H1 (cell line): ENCODE measurements at regions not wholly inside any gene's neighbourhood (a gene's known extent, or its start where the extent isn't known, plus 50 kb on each side); places are given as distances from the start of the nearest gene placed in this dataset.

Experiments used
- CTCF ChIA-PET: fragments of 300-600 bp; sonication (Branson Sonifier 250); formaldehyde crosslinking; loops from one replicate; lab custom pipeline; 2021; ENCODE audit not compliant: partially characterized antibody; lab: Charles Lee
- POLR2A ChIA-PET: fragments of 300-600 bp; sonication (Branson Sonifier 250); formaldehyde crosslinking; loops from one replicate; lab custom pipeline; 2021; ENCODE audit warnings: inconsistent platforms; ENCODE audit not compliant: partially characterized antibody; lab: Charles Lee
- DNase-seq, 2 experiments: peaks; one replicate each; pipeline versions ENCODE4 v3.0.0 to v3.0.0-alpha.2; 2010 to 2022; ENCODE audit warnings: low spot score in 2 of 2, low read depth in 1 of 2, mixed read lengths in 1 of 2
- FAIRE-seq: peaks from 2 replicates; lab custom pipeline; 2011; peaks lifted over from hg19 to GRCh38; lab: Jason Lieb, UNC
- H2AFZ ChIP-seq: 2 replicates; pipeline ENCODE4 v1.8.1; 2012; ENCODE audit warnings: low read length, inconsistent platforms
- H2AK5ac ChIP-seq: 2 replicates; pipeline ENCODE4 v1.6.1; 2013; ENCODE audit warnings: low read depth, low read length
- H2BK120ac ChIP-seq: replicated peaks from 2 replicates; pipeline ENCODE3; 2013; ENCODE audit warnings: low read depth, low read length, inconsistent platforms
- H2BK12ac ChIP-seq: 2 replicates; pipeline ENCODE4 v1.6.1; 2013; ENCODE audit warnings: low read depth, low read length
- H2BK15ac ChIP-seq: 2 replicates; pipeline ENCODE4 v1.6.1; 2013; ENCODE audit warnings: low read length
- H2BK20ac ChIP-seq: 2 replicates; pipeline ENCODE4 v1.6.1; 2013; ENCODE audit warnings: low read length
- H2BK5ac ChIP-seq: 2 replicates; pipeline ENCODE4 v1.6.1; 2013; ENCODE audit warnings: low read depth, low read length
- H3K14ac ChIP-seq: 2 replicates; pipeline ENCODE4 v1.6.1; 2013; ENCODE audit warnings: inconsistent platforms; ENCODE audit not compliant: insufficient read length
- H3K18ac ChIP-seq: 2 replicates; pipeline ENCODE4 v1.6.1; 2013; ENCODE audit warnings: low read length; ENCODE audit errors: extremely low read depth
- H3K23ac ChIP-seq: 2 replicates; pipeline ENCODE4 v1.6.1; 2013; ENCODE audit warnings: inconsistent platforms; ENCODE audit not compliant: insufficient read length
- H3K23me2 ChIP-seq: 2 replicates; pipeline ENCODE4 v1.6.1; 2013; ENCODE audit warnings: low read depth, low read length
- H3K27ac ChIP-seq: 2 replicates; pipeline ENCODE4 v1.6.1; 2011; ENCODE audit warnings: low read depth, low read length, inconsistent platforms
- H3K27me3 ChIP-seq, 4 experiments: replicated peaks in 1 of 4; 1 replicate in 1 of 4; 2 replicates in 3 of 4; pipeline versions ENCODE4 v1.6.1 to v1.8.1; 2011 to 2013; ENCODE audit warnings: low read length in 3 of 4, mild to moderate bottlenecking in 3 of 4, inconsistent platforms in 2 of 4, mixed read lengths in 2 of 4, moderate library complexity in 1 of 4; ENCODE audit not compliant: control insufficient read depth in 3 of 4, insufficient read depth in 3 of 4; ENCODE audit errors: extremely low read depth in 1 of 4
- H3K36me3 ChIP-seq, 4 experiments: 2 replicates each; pipeline versions ENCODE4 v1.6.1 to v1.8.1; 2011 to 2013; ENCODE audit warnings: mild to moderate bottlenecking in 4 of 4, low read length in 3 of 4, moderate library complexity in 2 of 4, control low read depth in 1 of 4, inconsistent platforms in 1 of 4; ENCODE audit not compliant: insufficient read depth in 4 of 4, control insufficient read depth in 2 of 4
- H3K4ac ChIP-seq: replicated peaks from 2 replicates; pipeline ENCODE3; 2013; ENCODE audit warnings: low read length, low read depth, mixed read lengths, inconsistent platforms; ENCODE audit not compliant: insufficient read length
- H3K4me1 ChIP-seq, 4 experiments: replicated peaks in 1 of 4; 1 replicate in 1 of 4; 2 replicates in 3 of 4; pipeline versions ENCODE4 v1.6.1 to v1.8.1; 2011 to 2013; ENCODE audit warnings: low read length in 3 of 4, inconsistent platforms in 2 of 4, mixed read lengths in 1 of 4; ENCODE audit not compliant: insufficient read depth in 4 of 4, control insufficient read depth in 3 of 4
- H3K4me2 ChIP-seq, 2 experiments: 2 replicates each; pipeline versions ENCODE4 v1.6.1 to v1.8.1; 2011 to 2013; ENCODE audit warnings: low read depth in 2 of 2, low read length in 2 of 2, control low read depth in 1 of 2, inconsistent platforms in 1 of 2, mild to moderate bottlenecking in 1 of 2; ENCODE audit not compliant: insufficient read depth in 1 of 2
- H3K4me3 ChIP-seq, 4 experiments: fragments of 200-600, 300-600 bp in 1 of 4; sonication (generic), shearing (Covaris generic), sonication (Bioruptor Twin) in 1 of 4; 2 replicates each; pipeline versions ENCODE4 v1.5.1 to v1.8.1; 2011 to 2016; ENCODE audit warnings: low read length in 4 of 4, low read depth in 3 of 4, control low read depth in 2 of 4, inconsistent platforms in 2 of 4, mild to moderate bottlenecking in 2 of 4, mixed read lengths in 1 of 4, moderate library complexity in 1 of 4; ENCODE audit not compliant: insufficient read depth in 2 of 4; ENCODE audit errors: extremely low read depth in 1 of 4
- H3K56ac ChIP-seq: replicated peaks from 2 replicates; pipeline ENCODE3; 2013; ENCODE audit warnings: low read depth, mild to moderate bottlenecking, mixed read lengths, low read length, inconsistent platforms; ENCODE audit not compliant: insufficient read length
- H3K79me1 ChIP-seq: 2 replicates; pipeline ENCODE4 v1.6.1; 2013; ENCODE audit warnings: low read depth, low read length, control low read depth
- H3K79me2 ChIP-seq, 2 experiments: 2 replicates each; pipeline versions ENCODE4 v1.6.1 to v1.8.1; 2012 to 2013; ENCODE audit warnings: low read length in 2 of 2, mild to moderate bottlenecking in 2 of 2, inconsistent platforms in 1 of 2; ENCODE audit not compliant: insufficient read depth in 2 of 2, control insufficient read depth in 1 of 2
- H3K9ac ChIP-seq, 4 experiments: replicated peaks in 1 of 4; 1 replicate in 1 of 4; 2 replicates in 3 of 4; pipeline versions ENCODE4 v1.6.1 to v1.8.1; 2011 to 2013; ENCODE audit warnings: low read depth in 3 of 4, low read length in 3 of 4, control low read depth in 2 of 4, mild to moderate bottlenecking in 2 of 4, moderate library complexity in 2 of 4, inconsistent platforms in 1 of 4; ENCODE audit errors: extremely low read depth in 1 of 4
- H3K9me3 ChIP-seq, 2 experiments: 2 replicates each; pipeline versions ENCODE4 v1.6.1 to v1.8.1; 2012 to 2013; ENCODE audit warnings: mild to moderate bottlenecking in 2 of 2, moderate library complexity in 2 of 2, control low read depth in 1 of 2, inconsistent platforms in 1 of 2, low read depth in 1 of 2, low read length in 1 of 2, mixed read lengths in 1 of 2; ENCODE audit not compliant: insufficient read depth in 2 of 2
- H4K20me1 ChIP-seq, 2 experiments: replicated peaks in 1 of 2; 2 replicates each; pipeline versions ENCODE3 to v1.8.1; 2011 to 2013; ENCODE audit warnings: inconsistent platforms in 2 of 2, low read length in 2 of 2, mild to moderate bottlenecking in 1 of 2; ENCODE audit not compliant: insufficient read depth in 2 of 2, control insufficient read depth in 1 of 2
- H4K5ac ChIP-seq: 2 replicates; pipeline ENCODE4 v1.6.1; 2013; ENCODE audit warnings: low read length, low read depth, mixed read lengths, inconsistent platforms; ENCODE audit not compliant: insufficient read length
- H4K8ac ChIP-seq: 2 replicates; pipeline ENCODE4 v1.8.0; 2013; ENCODE audit warnings: mild to moderate bottlenecking, moderate library complexity, low read length, inconsistent platforms; ENCODE audit not compliant: insufficient read depth; ENCODE audit errors: extremely low read depth
- H4K91ac ChIP-seq: replicated peaks from 2 replicates; pipeline ENCODE3; 2013; ENCODE audit warnings: low read length, mixed read lengths, inconsistent platforms; ENCODE audit not compliant: insufficient read length
- BACH1 ChIP-seq: IDR thresholded peaks from 2 replicates; pipeline ENCODE4 v1.6.1; 2012; ENCODE audit warnings: low read length, improper control_type of control experiment
- CBX8 ChIP-seq: fragments of 300-800, 300-1000 bp; sonication (generic); IDR thresholded peaks from 2 replicates; pipeline ENCODE4 v1.7.1; 2016; ENCODE audit warnings: low read depth, low read length, borderline replicate concordance
- CHD1 ChIP-seq: IDR thresholded peaks from 2 replicates; pipeline ENCODE4 v1.6.1; 2012; ENCODE audit warnings: low read depth, low read length, improper control_type of control experiment
- CREB1 ChIP-seq: IDR thresholded peaks from 2 replicates; pipeline ENCODE4 v1.6.1; 2012; ENCODE audit warnings: inconsistent platforms
- CTBP2 ChIP-seq: IDR thresholded peaks from 2 replicates; pipeline ENCODE4 v1.7.0; 2011; ENCODE audit warnings: borderline replicate concordance, mild to moderate bottlenecking, moderate library complexity, mixed read lengths, low read length; ENCODE audit not compliant: insufficient read depth, insufficient read length
- HDAC2 ChIP-seq, 2 experiments: fragments of 300-600 bp in 1 of 2; sonication (generic) in 1 of 2; IDR thresholded peaks; 2 replicates each; pipeline ENCODE4 v1.6.1; 2011 to 2012; ENCODE audit warnings: low read depth in 2 of 2, low read length in 2 of 2, mild to moderate bottlenecking in 2 of 2, moderate library complexity in 2 of 2, borderline replicate concordance in 1 of 2, inconsistent platforms in 1 of 2
- HDAC6 ChIP-seq: IDR thresholded peaks from one replicate; pipeline ENCODE4 v1.7.1; 2012; ENCODE audit warnings: low read depth, mild to moderate bottlenecking, inconsistent platforms, low read length, moderate library complexity
- KDM1A ChIP-seq: fragments of 200-600, 300-600 bp; sonication (generic); IDR thresholded peaks from 2 replicates; pipeline ENCODE4 v1.7.1; 2016; ENCODE audit warnings: mild to moderate bottlenecking, low read length, borderline replicate concordance
- NANOG ChIP-seq: IDR thresholded peaks from 2 replicates; pipeline ENCODE4 v1.6.1; 2011; ENCODE audit warnings: low read length, low read depth, mild to moderate bottlenecking, inconsistent platforms; ENCODE audit not compliant: insufficient read depth, poor library complexity, severe bottlenecking
- RAD21 ChIP-seq, 2 experiments: IDR thresholded peaks in 1 of 2; conservative IDR thresholded peaks in 1 of 2; 2 replicates each; pipeline ENCODE4 v1.6.1; 2011; ENCODE audit warnings: low read depth in 2 of 2, low read length in 2 of 2, improper control_type of control experiment in 1 of 2, inconsistent platforms in 1 of 2, mild to moderate bottlenecking in 1 of 2, moderate library complexity in 1 of 2
- TF ChIP-seq, protein P1 (sequence below): IDR thresholded peaks from 2 replicates; pipeline ENCODE4 v1.6.1; 2011; ENCODE audit warnings: low read depth, mild to moderate bottlenecking, low read length; ENCODE audit not compliant: insufficient read depth
- TF ChIP-seq, protein P2 (sequence below): IDR thresholded peaks from 2 replicates; pipeline ENCODE4 v1.6.1; 2011; ENCODE audit warnings: low read length, improper control_type of control experiment

DNA sequence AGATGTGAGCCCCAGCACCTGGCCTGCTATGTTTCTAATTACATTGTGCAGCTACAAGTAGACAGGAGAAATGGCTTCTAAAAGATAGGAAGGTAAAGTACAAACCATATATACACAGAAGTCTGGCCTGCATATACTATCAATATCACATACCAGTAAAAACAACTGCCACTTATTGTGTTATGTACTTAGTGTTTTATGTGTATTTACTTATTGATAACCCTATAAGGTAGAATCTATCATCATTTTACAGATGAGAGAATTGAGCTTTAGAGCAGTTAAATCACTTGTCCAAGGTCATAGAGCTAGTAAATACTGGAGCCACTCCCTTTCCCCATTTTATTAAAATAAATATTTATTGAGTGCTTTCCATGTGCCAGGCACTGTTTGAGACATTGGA lies 102.4 kb upstream of the PRDM1 start:
- no peak overlapping the region for H4K91ac ChIP-seq
- H3K9me3 ChIP-seq, result no peaks in the 10 kb centered on the region
- no peak overlapping the region for H3K4me2 ChIP-seq
- no peak overlapping the region for H2AFZ ChIP-seq
- no peak overlapping the region for H3K4ac ChIP-seq
- H4K5ac ChIP-seq, result no peak overlapping the region
- POLR2A ChIA-PET, result interaction anchor here (2.5 kb wide), 1 partner anchor 9 kb away, joined by 10 read pairs; no protein-coding TSS in a partner anchor
- FAIRE-seq (no peak), DNase-seq (no peak)
- H3K14ac ChIP-seq, result no peak overlapping the region
- no peaks in the 10 kb centered on the region for H3K79me2 ChIP-seq
- CTCF ChIA-PET, result interaction anchor here (0.9 to 1.3 kb wide), 2 partner anchors 20 to 156 kb away, joined by 3 read pairs; no protein-coding TSS in a partner anchor
- H3K4me1 ChIP-seq, result peaks cover 0 to 9% (median 5%) of the 10 kb centered on the region in 4 experiments; a peak in 6 of 7 replicates
- no peak overlapping the region for H2BK15ac ChIP-seq
- H2AK5ac ChIP-seq, result no peak overlapping the region
- no peak overlapping the region for H3K27ac ChIP-seq
- H3K36me3 ChIP-seq, result no peaks in the 10 kb centered on the region
- peaks cover 64 to 85% (median 73%) of the 10 kb centered on the region in 4 experiments for H3K27me3 ChIP-seq
- H3K56ac ChIP-seq, result no peak overlapping the region
- no peak overlapping the region for H2BK120ac ChIP-seq
- H2BK12ac ChIP-seq, result no peak overlapping the region
- H4K8ac ChIP-seq, result no peak overlapping the region
- no peak overlapping the region for H3K9ac ChIP-seq
- no peak overlapping the region for H2BK20ac ChIP-seq
- no peak overlapping the region for H3K18ac ChIP-seq
- H2BK5ac ChIP-seq, result no peak overlapping the region
- H3K4me3 ChIP-seq, result no peak overlapping the region
- H3K23ac ChIP-seq, result no peak overlapping the region
- H3K23me2 ChIP-seq, result peaks cover 9% of the 10 kb centered on the region; the same call in 1 of the 2 replicates
- H4K20me1 ChIP-seq, result peaks cover 0 to 5% of the 10 kb centered on the region in 2 experiments
- H3K79me1 ChIP-seq, result no peaks in the 10 kb centered on the region
- TF ChIP-seq CTBP2, result no peak
- TF ChIP-seq HDAC6, result no peak
- no peak for TF ChIP-seq NANOG
- TF ChIP-seq CHD1, result no peak
- TF ChIP-seq CBX8, result no peak
- TF ChIP-seq CREB1, result no peak
- TF ChIP-seq KDM1A, result no peak
- TF ChIP-seq, protein P1, sequence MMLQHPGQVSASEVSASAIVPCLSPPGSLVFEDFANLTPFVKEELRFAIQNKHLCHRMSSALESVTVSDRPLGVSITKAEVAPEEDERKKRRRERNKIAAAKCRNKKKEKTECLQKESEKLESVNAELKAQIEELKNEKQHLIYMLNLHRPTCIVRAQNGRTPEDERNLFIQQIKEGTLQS, result no peak
- no peak for TF ChIP-seq BACH1
- TF ChIP-seq HDAC2 (IDR thresholded peaks at IDR 0.05; ENCODE audit: borderline replicate concordance in 1 of 2, low read depth in 2 of 2, low read length in 2 of 2), result no peak
- no peak for TF ChIP-seq RAD21 (IDR thresholded peaks at IDR 0.05 in 1 of 2, conservative IDR thresholded peaks at IDR 0.05 in 1 of 2; ENCODE audit: low read depth in 2 of 2, low read length in 2 of 2)
- TF ChIP-seq, protein P2, sequence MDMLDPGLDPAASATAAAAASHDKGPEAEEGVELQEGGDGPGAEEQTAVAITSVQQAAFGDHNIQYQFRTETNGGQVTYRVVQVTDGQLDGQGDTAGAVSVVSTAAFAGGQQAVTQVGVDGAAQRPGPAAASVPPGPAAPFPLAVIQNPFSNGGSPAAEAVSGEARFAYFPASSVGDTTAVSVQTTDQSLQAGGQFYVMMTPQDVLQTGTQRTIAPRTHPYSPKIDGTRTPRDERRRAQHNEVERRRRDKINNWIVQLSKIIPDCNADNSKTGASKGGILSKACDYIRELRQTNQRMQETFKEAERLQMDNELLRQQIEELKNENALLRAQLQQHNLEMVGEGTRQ, result no peak
